Calu3 (cell line): ENCODE measurements at regions not wholly inside any gene's neighbourhood (a gene's known extent, or its start where the extent isn't known, plus 50 kb on each side); places are given as distances from the start of the nearest gene placed in this dataset.

Experiments
- BruUV-seq: library from RNA; stranded (reverse); fragments of 400-500 nt; replicated peaks from 2 replicates; lab custom pipeline; 2021; lab: Mats Ljungman, UMichigan
- CTCF ChIA-PET: fragments of 300-600 bp; sonication (Branson Sonifier 250); formaldehyde crosslinking; loops from one replicate; lab custom pipeline; 2022; ENCODE audit warnings: antibody characterized with exemption; lab: Charles Lee
- DNase-seq: peaks from one replicate; pipeline ENCODE4 v3.0.0; 2022
- H3K27ac Mint-ChIP-seq: one replicate; pipeline ENCODE4 v1.8.0; 2022; ENCODE audit warnings: mixed read lengths; ENCODE audit not compliant: unreplicated experiment
- H3K27me3 Mint-ChIP-seq: one replicate; pipeline ENCODE4 v1.8.0; 2022; ENCODE audit warnings: mixed read lengths; ENCODE audit not compliant: unreplicated experiment
- H3K36me3 Mint-ChIP-seq: one replicate; pipeline ENCODE4 v1.8.0; 2022; ENCODE audit warnings: mild to moderate bottlenecking, moderate library complexity, mixed read lengths; ENCODE audit not compliant: insufficient read depth, unreplicated experiment
- H3K4me1 Mint-ChIP-seq: one replicate; pipeline ENCODE4 v1.8.0; 2022; ENCODE audit warnings: mild to moderate bottlenecking, low read depth, mixed read lengths; ENCODE audit not compliant: unreplicated experiment
- H3K4me3 Mint-ChIP-seq: one replicate; pipeline ENCODE4 v1.8.0; 2022; ENCODE audit warnings: mild to moderate bottlenecking, low read depth, moderate library complexity, mixed read lengths; ENCODE audit not compliant: unreplicated experiment
- H3K9me3 Mint-ChIP-seq: one replicate; pipeline ENCODE4 v1.8.0; 2022; ENCODE audit warnings: low read depth, mixed read lengths; ENCODE audit not compliant: unreplicated experiment
- CTCF ChIP-seq: fragments of 200-600 bp; IDR thresholded peaks from one replicate; pipeline ENCODE4 v1.8.0; 2022; ENCODE audit warnings: antibody characterized with exemption; ENCODE audit not compliant: unreplicated experiment
- intact Hi-C: fragments of 100-400 bp; cut with micrococcal nuclease; formaldehyde crosslinking; loops from one replicate; pipeline ENCODE4 v1.10.0; 2022; ENCODE audit not compliant: unreplicated experiment

GRCh38 chr2:5546181-5546580, 146.0 kb upstream of the SOX11 start:
- intact Hi-C loops: no loop called here
- Mint-ChIP-seq H3K9me3 (peaks cover 14% of the 10 kb centered on the region), H3K27me3 (no peaks in the 10 kb centered on the region), H3K36me3 (no peaks in the 10 kb centered on the region), H3K4me1 (no peaks in the 10 kb centered on the region), H3K27ac (no peak overlapping the region), H3K4me3 (no peak overlapping the region)
- TF ChIP-seq CTCF: no peak
- no TSS peak for BruUV-seq
- DNase-seq: no peak
- CTCF ChIA-PET: no interaction called here

GRCh38 chr2:5548991-5549715, 143.0 kb upstream of the SOX11 start:
- no TSS peak for BruUV-seq
- no peak for TF ChIP-seq CTCF
- intact Hi-C loops: no loop called here
- no peak for DNase-seq
- Mint-ChIP-seq H3K9me3 (peaks cover 29% of the 10 kb centered on the region), H3K36me3 (no peaks in the 10 kb centered on the region), H3K4me3 (no peak overlapping the region), H3K27me3 (no peaks in the 10 kb centered on the region), H3K4me1 (no peaks in the 10 kb centered on the region), H3K27ac (no peak overlapping the region)
- CTCF ChIA-PET: no interaction called here

- intact Hi-C loops: no loop called here
- CTCF ChIA-PET: no interaction called here
- Mint-ChIP-seq H3K27ac (no peak overlapping the region), H3K36me3 (no peaks in the 10 kb centered on the region), H3K4me1 (no peaks in the 10 kb centered on the region), H3K27me3 (no peaks in the 10 kb centered on the region), H3K9me3 (peaks cover 27% of the 10 kb centered on the region), H3K4me3 (no peak overlapping the region)
- no peak for DNase-seq
- no peak for TF ChIP-seq CTCF
- no TSS peak for BruUV-seq
Measured at GRCh38 chr2:5549771-5550170, 142.4 kb upstream of the SOX11 start.

DNA sequence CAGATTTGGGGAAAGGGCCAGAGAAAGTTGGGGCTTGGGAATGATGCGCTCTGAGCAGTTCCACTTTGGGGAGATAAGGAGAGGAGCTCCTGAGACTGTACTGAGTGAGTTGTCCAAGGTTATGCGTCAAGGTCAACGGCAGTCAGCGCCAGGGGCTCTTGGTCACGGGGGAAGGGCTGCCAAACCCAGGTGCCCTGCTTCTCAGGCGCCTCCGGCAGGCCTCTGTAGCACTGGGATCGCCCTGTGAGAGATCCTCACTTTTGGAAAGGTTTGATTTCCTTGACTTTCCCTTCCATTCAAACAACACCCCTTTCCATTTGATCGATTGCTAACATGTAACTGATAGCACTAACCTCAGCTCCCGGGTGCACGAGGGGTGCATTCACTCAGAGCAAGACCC, 136.5 kb upstream of the SOX11 start:
- Mint-ChIP-seq H3K27me3 (no peaks in the 10 kb centered on the region), H3K4me3 (no peak overlapping the region), H3K27ac (no peak overlapping the region), H3K4me1 (no peaks in the 10 kb centered on the region), H3K36me3 (no peaks in the 10 kb centered on the region), H3K9me3 (peaks cover 33% of the 10 kb centered on the region)
- CTCF ChIA-PET: no interaction called here
- no TSS peak for BruUV-seq
- intact Hi-C loops: no loop called here
- DNase-seq: no peak
- no peak for TF ChIP-seq CTCF
